AG04449 (cell line): ENCODE measurements at regions not wholly inside any gene's neighbourhood (a gene's known extent, or its start where the extent isn't known, plus 50 kb on each side); places are given as distances from the start of the nearest gene placed in this dataset.

ENCODE experiments used
- CTCF ChIA-PET: fragments of 350-600 bp; formaldehyde crosslinking; extraction: SDS; loops from one replicate; lab custom pipeline; 2021; ENCODE audit warnings: antibody characterized with exemption; lab: Yijun Ruan, JAX
- POLR2A ChIA-PET: fragments of 400-600, 350-600 bp; formaldehyde crosslinking; extraction: SDS; loops from one replicate; lab custom pipeline; 2020; ENCODE audit warnings: antibody characterized with exemption, inconsistent platforms; lab: Yijun Ruan, JAX
- DNase-seq: peaks from one replicate; pipeline ENCODE4 v3.0.0-alpha.2; 2010; ENCODE audit warnings: low read depth, low spot score
- H3K4me3 ChIP-seq: 2 replicates; pipeline ENCODE4 v1.5.1; 2011; ENCODE audit warnings: low read depth, mild to moderate bottlenecking, control low read depth, low read length
- TF ChIP-seq, protein P1 (sequence below): IDR thresholded peaks from one replicate; pipeline ENCODE4 v1.5.1; 2011; ENCODE audit warnings: mild to moderate bottlenecking, moderate library complexity, low read length, control low read depth, inconsistent platforms; ENCODE audit not compliant: insufficient read depth; ENCODE audit errors: missing control alignments

DNA sequence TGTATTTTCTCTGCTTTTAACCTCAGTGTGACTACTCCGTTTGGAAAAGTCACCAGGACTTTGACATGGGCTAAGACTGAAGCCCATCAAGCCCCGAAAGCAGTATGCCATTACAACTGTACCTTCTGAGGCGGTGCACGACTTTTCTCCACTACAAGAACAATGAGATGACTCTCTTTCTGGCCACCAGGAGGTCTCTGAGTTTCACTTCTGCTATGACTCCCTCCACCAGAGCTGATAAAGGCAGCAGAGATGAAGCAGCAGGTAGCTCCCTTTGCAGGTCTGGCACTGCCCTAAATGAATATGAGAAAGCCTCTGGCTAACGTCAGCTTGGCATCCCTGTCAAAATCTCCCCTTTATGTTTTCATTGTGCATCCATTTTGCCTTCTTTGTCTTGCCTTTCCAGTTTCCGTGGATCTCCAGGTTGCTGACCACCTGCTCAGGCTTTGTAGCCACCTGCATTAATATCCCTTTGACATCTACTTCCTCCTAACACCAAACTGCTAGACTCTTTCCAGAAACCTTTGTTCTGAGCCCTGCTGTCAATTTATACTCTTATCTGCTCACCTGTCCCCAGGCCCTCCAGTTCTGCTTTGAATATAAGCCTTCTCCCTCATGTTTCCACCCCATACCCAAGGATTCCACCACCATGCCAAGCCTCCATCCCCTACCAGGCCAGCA is 221.7 kb downstream of the ZNF608 start:
- no peak overlapping the region for H3K4me3 ChIP-seq
- ChIA-PET CTCF (no interaction called here), POLR2A (no interaction called here)
- DNase-seq, result no peak
- TF ChIP-seq, protein P1, sequence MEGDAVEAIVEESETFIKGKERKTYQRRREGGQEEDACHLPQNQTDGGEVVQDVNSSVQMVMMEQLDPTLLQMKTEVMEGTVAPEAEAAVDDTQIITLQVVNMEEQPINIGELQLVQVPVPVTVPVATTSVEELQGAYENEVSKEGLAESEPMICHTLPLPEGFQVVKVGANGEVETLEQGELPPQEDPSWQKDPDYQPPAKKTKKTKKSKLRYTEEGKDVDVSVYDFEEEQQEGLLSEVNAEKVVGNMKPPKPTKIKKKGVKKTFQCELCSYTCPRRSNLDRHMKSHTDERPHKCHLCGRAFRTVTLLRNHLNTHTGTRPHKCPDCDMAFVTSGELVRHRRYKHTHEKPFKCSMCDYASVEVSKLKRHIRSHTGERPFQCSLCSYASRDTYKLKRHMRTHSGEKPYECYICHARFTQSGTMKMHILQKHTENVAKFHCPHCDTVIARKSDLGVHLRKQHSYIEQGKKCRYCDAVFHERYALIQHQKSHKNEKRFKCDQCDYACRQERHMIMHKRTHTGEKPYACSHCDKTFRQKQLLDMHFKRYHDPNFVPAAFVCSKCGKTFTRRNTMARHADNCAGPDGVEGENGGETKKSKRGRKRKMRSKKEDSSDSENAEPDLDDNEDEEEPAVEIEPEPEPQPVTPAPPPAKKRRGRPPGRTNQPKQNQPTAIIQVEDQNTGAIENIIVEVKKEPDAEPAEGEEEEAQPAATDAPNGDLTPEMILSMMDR, result no peak

DNA sequence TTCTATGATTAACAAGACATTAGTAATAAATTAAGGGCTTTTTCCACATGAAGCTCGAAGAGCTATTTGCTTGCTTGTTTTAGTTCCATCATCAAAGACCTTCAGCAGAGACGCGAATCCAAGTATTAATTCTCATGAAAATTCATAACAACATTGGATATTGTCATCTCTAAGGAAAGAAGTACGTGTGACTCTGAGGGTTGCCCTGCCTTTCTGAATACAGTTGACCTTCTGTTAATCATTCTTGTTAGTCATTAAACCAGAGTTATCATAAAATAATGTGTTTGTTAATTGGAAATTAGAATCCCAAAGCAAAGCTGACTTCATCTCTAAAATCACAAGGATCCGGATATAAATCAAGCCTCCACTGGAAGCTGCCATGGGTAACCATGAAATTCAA is 222.5 kb downstream of the ZNF608 start:
- TF ChIP-seq, protein P1, result no peak
- ChIA-PET CTCF (no interaction called here), POLR2A (no interaction called here)
- no peak overlapping the region for H3K4me3 ChIP-seq
- DNase-seq, result no peak

DNA sequence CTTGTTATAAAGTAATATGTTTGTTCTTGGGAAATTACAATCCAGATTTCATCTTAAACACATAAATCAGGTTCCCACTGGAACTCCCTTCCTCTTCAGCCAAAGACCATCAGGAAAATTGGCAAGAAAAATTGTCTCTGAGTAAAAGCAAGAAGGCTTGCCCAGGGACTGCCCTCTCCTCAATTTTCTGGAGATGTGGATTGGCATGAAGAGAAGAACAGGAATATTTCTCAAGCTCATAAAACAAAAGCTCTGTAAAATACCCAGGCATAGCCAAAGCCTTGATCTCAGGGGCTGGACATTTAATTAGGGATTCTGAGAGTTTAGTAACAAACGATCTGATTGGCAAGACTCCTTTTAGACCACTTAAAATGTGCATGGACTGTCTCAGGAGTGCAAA is 223.4 kb downstream of the ZNF608 start:
- DNase-seq, result no peak
- no peak overlapping the region for H3K4me3 ChIP-seq
- ChIA-PET POLR2A (no interaction called here), CTCF (no interaction called here)
- TF ChIP-seq, protein P1, result no peak

DNA sequence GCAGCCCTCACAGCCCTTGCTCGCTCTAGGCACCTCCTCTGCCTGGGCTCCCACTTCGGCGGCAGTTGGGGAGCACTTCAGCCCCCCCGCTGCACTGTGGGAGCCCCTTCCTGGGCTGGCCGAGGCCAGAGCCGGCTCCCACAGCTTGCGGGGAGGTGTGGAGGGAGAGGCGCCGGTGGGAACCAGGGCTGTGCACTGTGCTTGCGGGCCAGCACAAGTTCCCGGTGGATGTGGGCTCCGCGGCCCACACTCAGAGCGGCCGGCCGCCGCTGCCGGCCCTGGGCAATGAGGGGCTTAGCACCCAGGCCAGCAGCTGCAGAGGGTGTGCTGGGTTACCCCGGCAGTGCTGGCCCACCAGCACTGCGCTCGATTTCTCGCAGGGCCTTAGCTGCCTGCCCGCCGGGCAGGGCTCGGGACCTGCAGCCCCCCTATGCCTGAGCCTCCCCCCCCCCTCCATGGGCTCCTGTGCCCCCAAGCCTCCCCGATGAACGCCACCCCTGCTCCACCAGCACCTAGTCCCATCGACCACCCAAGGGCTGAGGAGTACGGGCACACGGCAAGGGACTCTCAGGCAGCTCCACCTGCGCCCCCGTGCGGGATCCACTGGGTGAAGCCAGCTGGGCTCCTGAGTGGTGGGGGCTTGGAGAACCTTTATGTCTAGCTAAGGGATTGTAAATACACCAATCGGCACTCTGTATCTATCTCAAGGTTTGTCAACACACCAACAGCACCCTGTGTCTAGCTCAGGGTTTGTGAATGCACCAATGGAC is 224.8 kb downstream of the ZNF608 start:
- no peak overlapping the region for H3K4me3 ChIP-seq
- no peak for DNase-seq
- POLR2A ChIA-PET, result no interaction called here
- CTCF ChIA-PET, result no interaction called here
- TF ChIP-seq, protein P1, result no peak

DNA sequence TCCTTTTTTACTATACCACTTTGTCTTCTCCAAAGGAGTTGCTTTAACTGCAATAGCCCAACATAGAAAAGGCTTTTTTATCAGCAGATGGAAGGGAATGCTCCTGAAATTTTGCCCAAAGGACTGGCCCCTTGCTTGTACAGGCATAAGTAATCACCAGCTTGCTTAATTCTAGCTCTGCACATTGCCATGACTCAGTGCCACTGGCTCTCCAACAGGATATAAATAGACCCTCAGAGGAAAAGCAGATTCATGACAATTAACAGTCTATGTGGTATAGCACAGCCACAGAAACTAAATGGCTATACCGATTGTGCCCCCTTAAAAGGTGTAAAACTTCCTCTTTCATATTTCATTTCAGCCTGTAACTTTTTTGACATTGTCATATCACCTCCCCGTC is 227.0 kb downstream of the ZNF608 start:
- POLR2A ChIA-PET, result interaction anchor here (0.6 kb wide), 1 partner anchor 63 kb away, joined by 3 read pairs; no protein-coding TSS in a partner anchor

DNA sequence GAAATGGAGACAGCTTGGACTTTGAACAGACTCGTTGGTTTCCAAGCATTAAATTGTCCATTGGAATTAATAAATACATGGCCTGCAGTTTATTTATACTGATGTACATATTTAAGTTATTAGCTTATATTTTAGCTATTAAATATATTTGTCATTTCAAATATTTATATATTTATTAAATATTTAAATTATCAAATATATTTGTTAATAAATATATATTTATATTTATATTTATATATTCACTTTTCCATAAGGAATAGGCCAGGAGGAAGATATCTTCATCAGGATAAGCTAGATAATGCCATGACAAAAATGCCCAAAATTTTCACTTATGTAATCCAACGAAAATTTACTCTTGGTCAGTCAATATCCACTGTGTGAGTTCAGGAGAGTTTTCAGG is 229.9 kb downstream of the ZNF608 start:
- POLR2A ChIA-PET, result no interaction called here
- TF ChIP-seq, protein P1, result no peak
- CTCF ChIA-PET, result interaction anchor here (0.9 kb wide), 1 partner anchor 39 kb away, joined by 3 read pairs; no protein-coding TSS in a partner anchor
- H3K4me3 ChIP-seq, result no peak overlapping the region
- DNase-seq, result no peak

More for the DNA sequence above, 227.0 kb downstream of the ZNF608 start:
- DNase-seq, result peak; percentile 77
- CTCF ChIA-PET, result no interaction called here
- TF ChIP-seq, protein P1, result no peak
- H3K4me3 ChIP-seq, result no peak overlapping the region
